Mesothelial cell of epicardium (in vitro differentiated cells): ENCODE measurements at regions not wholly inside any gene's neighbourhood (a gene's known extent, or its start where the extent isn't known, plus 50 kb on each side); places are given as distances from the start of the nearest gene placed in this dataset.
A peak's percentile ranks its signal among the peaks of the same experiment; 100 is the strongest.

ENCODE experiments used
- DNase-seq, 2 experiments: peaks; one replicate each; pipeline ENCODE4 v3.0.0; 2021; ENCODE audit warnings: low spot score in 2 of 2; ENCODE audit not compliant: unreplicated experiment in 2 of 2
- H3K27ac Mint-ChIP-seq: 2 replicates; pipeline ENCODE4 v1.8.0; 2021; ENCODE audit warnings: mixed read lengths
- H3K27me3 Mint-ChIP-seq: 2 replicates; pipeline ENCODE4 v1.8.0; 2021; ENCODE audit warnings: low read depth, mixed read lengths
- H3K36me3 Mint-ChIP-seq: 2 replicates; pipeline ENCODE4 v1.8.0; 2021; ENCODE audit warnings: mixed read lengths
- H3K4me1 Mint-ChIP-seq: 2 replicates; pipeline ENCODE4 v1.8.0; 2021; ENCODE audit warnings: mixed read lengths
- H3K4me3 Mint-ChIP-seq: 2 replicates; pipeline ENCODE4 v1.8.0; 2021; ENCODE audit warnings: mild to moderate bottlenecking, moderate library complexity, mixed read lengths
- H3K9me3 Mint-ChIP-seq: 2 replicates; pipeline ENCODE4 v1.8.0; 2021; ENCODE audit warnings: mixed read lengths
- CTCF ChIP-seq: fragments of 200-600 bp; sonication (generic); IDR thresholded peaks from one replicate; pipeline ENCODE4 v1.5.0; 2021; ENCODE audit warnings: antibody characterized with exemption; ENCODE audit not compliant: unreplicated experiment

- Mint-ChIP-seq H3K36me3 (no peaks in the 10 kb centered on the region), H3K9me3 (peaks cover 31% of the 10 kb centered on the region), H3K4me3 (no peak overlapping the region), H3K4me1 (no peaks in the 10 kb centered on the region), H3K27ac (no peak overlapping the region), H3K27me3 (no peaks in the 10 kb centered on the region)
- no peak for DNase-seq
- TF ChIP-seq CTCF, result no peak
These were observed 176.6 kb upstream of the ADGRB3 start for GRCh38 chr6:68458447-68458846.

- Mint-ChIP-seq H3K36me3 (no peaks in the 10 kb centered on the region), H3K9me3 (peaks cover 11% of the 10 kb centered on the region), H3K27ac (no peak overlapping the region), H3K4me3 (no peak overlapping the region), H3K27me3 (no peaks in the 10 kb centered on the region), H3K4me1 (no peaks in the 10 kb centered on the region)
- no peak for TF ChIP-seq CTCF
- DNase-seq, result no peak
These were observed 188.0 kb upstream of the ADGRB3 start for GRCh38 chr6:68447112-68447511.

GRCh38 chr6:68445926-68446325 is 189.2 kb upstream of the ADGRB3 start:
- no peaks in the 10 kb centered on the region for H3K36me3 Mint-ChIP-seq
- TF ChIP-seq CTCF, result no peak
- no peak overlapping the region for H3K27ac Mint-ChIP-seq
- no peaks in the 10 kb centered on the region for H3K4me1 Mint-ChIP-seq
- DNase-seq, result no peak
- no peak overlapping the region for H3K4me3 Mint-ChIP-seq
- no peaks in the 10 kb centered on the region for H3K27me3 Mint-ChIP-seq
- peaks cover 4% of the 10 kb centered on the region for H3K9me3 Mint-ChIP-seq

GRCh38 chr6:68443704-68444103 is 191.4 kb upstream of the ADGRB3 start:
- Mint-ChIP-seq H3K36me3 (no peaks in the 10 kb centered on the region), H3K4me3 (no peak overlapping the region), H3K9me3 (no peaks in the 10 kb centered on the region), H3K27me3 (no peaks in the 10 kb centered on the region), H3K4me1 (no peaks in the 10 kb centered on the region), H3K27ac (no peak overlapping the region)
- DNase-seq, result no peak
- peak; percentile 84 for TF ChIP-seq CTCF

GRCh38 chr6:68427630-68428029 is 207.5 kb upstream of the ADGRB3 start:
- no peak for DNase-seq
- no peaks in the 10 kb centered on the region for H3K36me3 Mint-ChIP-seq
- no peaks in the 10 kb centered on the region for H3K9me3 Mint-ChIP-seq
- no peak overlapping the region for H3K4me3 Mint-ChIP-seq
- no peaks in the 10 kb centered on the region for H3K27me3 Mint-ChIP-seq
- TF ChIP-seq CTCF, result no peak
- no peaks in the 10 kb centered on the region for H3K4me1 Mint-ChIP-seq
- no peak overlapping the region for H3K27ac Mint-ChIP-seq

GRCh38 chr6:68410021-68410420 is 225.1 kb upstream of the ADGRB3 start:
- DNase-seq, result no peak
- no peak overlapping the region for H3K4me3 Mint-ChIP-seq
- no peaks in the 10 kb centered on the region for H3K4me1 Mint-ChIP-seq
- H3K36me3 Mint-ChIP-seq, result no peaks in the 10 kb centered on the region
- no peaks in the 10 kb centered on the region for H3K9me3 Mint-ChIP-seq
- TF ChIP-seq CTCF, result no peak
- H3K27ac Mint-ChIP-seq, result no peak overlapping the region
- H3K27me3 Mint-ChIP-seq, result peaks cover 6% of the 10 kb centered on the region
